Body of pancreas (tissue), 4 donors: ENCODE measurements at regions not wholly inside any gene's neighbourhood (a gene's known extent, or its start where the extent isn't known, plus 50 kb on each side); places are given as distances from the start of the nearest gene placed in this dataset.

ENCODE experiments used
- POLR2A ChIP-seq, 3 donors: fragments of 450-650 bp; IDR thresholded peaks; one replicate each; pipeline ENCODE4 v1.6.1; 2016; ENCODE audit warnings: antibody characterized with exemption in 3 of 3, mild to moderate bottlenecking in 2 of 3
- TF ChIP-seq, protein P1 (sequence below), 7 experiments: fragments of 450-650 bp in 4 of 7; fragments of 200-600 bp in 3 of 7; sonication (generic) in 3 of 7; IDR thresholded peaks; one replicate each; pipeline ENCODE4 v1.5.1; 2016 to 2019; ENCODE audit warnings: antibody characterized with exemption in 7 of 7

DNA sequence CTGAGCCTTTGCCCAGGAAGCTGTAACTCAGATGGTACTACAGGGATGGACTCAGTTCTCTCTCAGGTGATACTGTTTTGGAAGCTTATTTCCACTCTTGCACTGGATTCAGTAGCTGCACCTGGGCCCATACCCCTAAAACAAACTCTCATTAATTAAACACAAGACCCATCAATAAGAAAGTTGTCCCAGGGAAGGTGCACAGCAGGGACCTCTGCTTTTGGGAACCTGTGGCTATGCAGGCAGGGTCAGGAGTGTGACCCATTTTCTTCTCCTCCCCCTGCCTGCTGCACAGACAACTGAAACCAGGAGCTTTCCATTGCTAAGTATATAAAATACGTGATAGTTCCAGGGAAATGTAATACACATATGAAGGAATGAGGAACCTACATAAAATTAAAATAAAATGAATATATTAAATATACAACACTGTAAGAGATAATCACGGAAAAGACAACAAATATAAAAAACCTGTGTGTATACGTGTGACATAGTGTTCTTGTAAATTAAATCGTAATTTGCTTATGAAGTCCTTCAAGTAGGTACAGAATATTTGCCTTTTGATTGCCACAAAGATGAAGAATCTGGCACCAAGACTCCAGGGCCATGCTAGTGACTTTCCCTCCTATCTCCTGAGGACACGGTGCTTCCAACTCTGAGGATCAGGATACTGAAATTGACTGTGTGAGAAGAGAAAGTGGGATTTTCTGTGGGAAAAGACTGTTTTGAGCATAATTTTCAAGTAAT, 101.6 kb upstream of the GOLGA6L6 start:
- TF ChIP-seq POLR2A (IDR thresholded peaks at IDR 0.05), result no peak
- TF ChIP-seq, protein P1, sequence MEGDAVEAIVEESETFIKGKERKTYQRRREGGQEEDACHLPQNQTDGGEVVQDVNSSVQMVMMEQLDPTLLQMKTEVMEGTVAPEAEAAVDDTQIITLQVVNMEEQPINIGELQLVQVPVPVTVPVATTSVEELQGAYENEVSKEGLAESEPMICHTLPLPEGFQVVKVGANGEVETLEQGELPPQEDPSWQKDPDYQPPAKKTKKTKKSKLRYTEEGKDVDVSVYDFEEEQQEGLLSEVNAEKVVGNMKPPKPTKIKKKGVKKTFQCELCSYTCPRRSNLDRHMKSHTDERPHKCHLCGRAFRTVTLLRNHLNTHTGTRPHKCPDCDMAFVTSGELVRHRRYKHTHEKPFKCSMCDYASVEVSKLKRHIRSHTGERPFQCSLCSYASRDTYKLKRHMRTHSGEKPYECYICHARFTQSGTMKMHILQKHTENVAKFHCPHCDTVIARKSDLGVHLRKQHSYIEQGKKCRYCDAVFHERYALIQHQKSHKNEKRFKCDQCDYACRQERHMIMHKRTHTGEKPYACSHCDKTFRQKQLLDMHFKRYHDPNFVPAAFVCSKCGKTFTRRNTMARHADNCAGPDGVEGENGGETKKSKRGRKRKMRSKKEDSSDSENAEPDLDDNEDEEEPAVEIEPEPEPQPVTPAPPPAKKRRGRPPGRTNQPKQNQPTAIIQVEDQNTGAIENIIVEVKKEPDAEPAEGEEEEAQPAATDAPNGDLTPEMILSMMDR (IDR thresholded peaks at IDR 0.05), result no peak
